ENCODE measurements at regions not wholly inside any gene's neighbourhood (a gene's known extent, or its start where the extent isn't known, plus 50 kb on each side); places are given as distances from the start of the nearest gene placed in this dataset.

DNA sequence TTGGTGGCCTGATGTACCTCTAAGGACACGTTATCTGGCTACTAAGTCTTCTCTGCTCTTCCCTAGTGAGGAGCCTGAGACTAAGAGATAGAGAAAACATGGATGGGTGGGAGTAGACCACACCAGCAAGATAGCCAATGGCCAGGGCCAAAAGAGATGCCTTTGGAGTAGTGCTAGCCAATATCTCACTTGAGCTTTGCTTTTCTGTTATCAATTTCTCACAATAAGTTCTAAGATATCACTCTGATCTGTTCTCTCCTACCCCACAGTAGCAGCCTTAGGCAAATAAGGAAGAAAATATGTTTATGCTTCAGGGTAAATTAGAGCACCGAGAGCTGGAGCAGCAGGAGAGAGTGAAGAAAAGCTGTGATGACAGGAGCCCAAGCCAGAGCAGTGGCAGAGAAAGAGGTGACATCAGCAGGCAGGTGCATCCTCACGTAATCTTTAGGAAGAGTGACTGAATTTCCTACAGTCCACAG, 343.9 kb upstream of the NOCT start:
- in situ Hi-C loops (cut with HindIII; ENCODE audit: low sequenced_read_pairs) = no loop called here

GRCh38 chr4:138671106-138671505, 344.5 kb upstream of the NOCT start:
- in situ Hi-C loops (cut with HindIII; ENCODE audit: low sequenced_read_pairs) = no loop called here

DNA sequence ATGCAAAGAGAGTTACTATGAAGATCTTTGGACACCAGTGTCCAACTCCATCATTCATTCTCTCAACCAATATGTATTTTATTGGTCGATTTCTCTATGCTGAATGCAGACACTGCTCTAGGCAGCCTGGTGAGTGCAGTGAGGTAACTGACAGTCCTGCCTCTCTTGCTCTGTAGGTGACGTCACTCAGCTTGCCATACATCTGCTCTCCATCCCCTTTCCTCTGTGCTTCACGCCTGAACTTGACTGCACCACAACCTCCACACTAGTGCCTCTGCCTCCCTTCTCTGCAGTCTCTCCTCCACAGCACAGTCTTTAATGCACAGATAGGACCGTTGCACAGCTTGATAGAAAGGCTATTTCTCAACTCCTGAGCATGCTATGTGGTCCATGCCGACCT, 344.9 kb upstream of the NOCT start:
- in situ Hi-C loops (cut with HindIII; ENCODE audit: low sequenced_read_pairs) = no loop called here

- in situ Hi-C loops (cut with HindIII; ENCODE audit: low sequenced_read_pairs) = no loop called here
Measured at GRCh38 chr4:138669479-138670315, 345.9 kb upstream of the NOCT start.

GRCh38 chr4:138668309-138668708, 347.3 kb upstream of the NOCT start:
- in situ Hi-C loops (cut with HindIII; ENCODE audit: low sequenced_read_pairs) = no loop called here

DNA sequence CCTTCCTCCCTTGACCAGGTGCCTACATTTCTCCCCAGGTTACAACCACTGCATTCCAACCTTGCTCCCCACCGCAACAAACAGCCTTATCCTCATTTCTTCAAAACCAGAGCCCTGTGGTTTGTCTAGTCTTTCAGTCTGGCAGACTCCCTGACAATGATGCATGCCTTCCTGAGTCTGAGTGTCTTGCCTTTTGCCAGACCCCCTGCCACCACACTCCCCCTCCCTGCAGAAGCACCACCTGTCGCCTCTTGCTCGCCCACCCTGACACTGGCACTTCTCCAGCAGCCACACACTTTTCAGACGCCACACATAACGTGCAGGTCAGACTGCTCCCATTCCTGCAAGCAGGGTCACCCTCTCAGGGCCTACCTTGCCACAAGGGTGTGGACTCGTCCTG, 349.2 kb upstream of the NOCT start:
- in situ Hi-C loops (cut with HindIII; ENCODE audit: low sequenced_read_pairs) = no loop called here

DNA sequence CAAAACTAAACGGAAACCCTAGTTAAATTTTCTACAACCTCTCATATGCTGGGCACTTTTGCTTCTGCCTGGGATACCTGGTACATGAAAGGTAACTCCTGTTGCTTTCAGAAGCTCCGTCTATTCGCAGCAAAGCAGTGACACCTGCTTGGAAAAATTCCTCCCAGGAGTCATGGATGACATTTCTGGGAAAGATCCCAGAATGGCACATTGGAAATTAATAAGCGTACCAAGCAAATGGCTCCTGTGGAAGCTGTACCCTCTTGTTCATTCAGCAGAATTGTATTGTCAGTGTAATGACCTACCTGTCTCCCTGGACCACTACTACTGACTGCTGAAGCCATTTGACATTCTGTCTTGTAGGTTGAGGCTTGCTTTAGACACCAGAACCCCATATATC, 349.7 kb upstream of the NOCT start:
- in situ Hi-C loops (cut with HindIII; ENCODE audit: low sequenced_read_pairs) = no loop called here

DNA sequence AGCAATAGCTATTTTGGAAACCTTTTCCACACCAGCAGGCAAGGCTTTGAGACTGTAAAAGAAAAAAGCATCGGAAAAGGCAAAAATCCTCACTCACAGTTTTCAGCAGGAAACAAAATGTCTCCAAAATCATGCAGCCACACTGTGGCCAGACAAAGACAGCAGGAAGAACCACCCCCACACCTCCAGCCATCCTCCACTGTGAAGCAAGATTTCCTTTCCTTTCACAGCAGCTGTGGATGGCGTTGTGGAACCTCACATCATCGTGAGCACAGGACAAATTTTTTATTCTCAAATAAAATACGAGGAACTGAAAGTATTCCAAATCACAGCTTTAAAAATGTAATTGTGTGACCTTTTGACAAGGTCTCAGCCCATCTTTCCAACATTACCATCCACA, 351.7 kb upstream of the NOCT start:
- in situ Hi-C loops (cut with HindIII; ENCODE audit: low sequenced_read_pairs) = no loop called here

DNA sequence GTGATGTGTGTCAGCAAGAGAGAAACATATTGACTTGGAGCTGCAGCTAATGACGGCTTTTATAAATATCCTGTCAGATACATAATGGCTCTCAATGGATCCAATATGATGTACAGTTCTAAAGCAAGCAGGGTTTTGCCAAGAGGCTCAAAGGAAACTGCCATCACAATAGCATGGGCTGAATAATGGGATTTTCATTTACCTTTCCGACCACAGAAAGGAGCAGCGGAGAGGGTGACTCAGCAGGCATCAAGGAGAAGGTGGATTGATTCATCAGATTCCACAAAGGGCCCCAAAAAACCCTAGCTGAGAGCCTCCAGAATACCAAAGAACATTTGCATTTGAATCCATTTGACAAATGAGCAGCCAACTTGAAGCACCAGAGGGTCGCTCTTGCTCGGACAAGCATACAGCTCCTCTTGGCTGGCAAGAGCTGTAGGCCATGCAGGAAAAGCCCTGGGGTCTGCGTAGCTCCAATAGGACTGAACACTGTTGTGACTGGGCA, 355.7 kb upstream of the NOCT start:
- in situ Hi-C loops (cut with HindIII; ENCODE audit: low sequenced_read_pairs) = no loop called here

- in situ Hi-C loops (cut with HindIII; ENCODE audit: low sequenced_read_pairs) = no loop called here
Measured at GRCh38 chr4:138659037-138659811, 356.4 kb upstream of the NOCT start.

DNA sequence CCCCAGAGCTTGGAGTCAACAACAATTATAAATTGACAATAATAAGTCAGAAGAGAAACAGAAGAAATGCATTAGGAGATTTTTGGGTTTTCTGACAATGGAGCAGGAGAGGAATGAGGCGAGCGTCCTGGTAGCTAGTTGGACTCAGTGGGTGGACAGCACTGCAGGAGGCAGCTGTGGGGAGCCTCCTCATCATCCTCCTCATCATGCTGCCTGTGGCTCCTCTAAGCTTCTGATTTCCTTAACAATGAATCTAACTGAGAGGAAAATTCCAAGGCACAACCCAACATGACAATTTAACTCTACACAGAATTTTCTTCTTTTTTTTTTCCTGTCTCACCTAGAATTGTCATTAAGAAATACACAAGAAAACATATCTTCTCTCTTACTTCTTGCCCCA, 357.1 kb upstream of the NOCT start:
- in situ Hi-C loops (cut with HindIII; ENCODE audit: low sequenced_read_pairs) = no loop called here

- in situ Hi-C loops (cut with HindIII; ENCODE audit: low sequenced_read_pairs) = no loop called here
Measured at GRCh38 chr4:138656990-138657389, 358.6 kb upstream of the NOCT start.

DNA sequence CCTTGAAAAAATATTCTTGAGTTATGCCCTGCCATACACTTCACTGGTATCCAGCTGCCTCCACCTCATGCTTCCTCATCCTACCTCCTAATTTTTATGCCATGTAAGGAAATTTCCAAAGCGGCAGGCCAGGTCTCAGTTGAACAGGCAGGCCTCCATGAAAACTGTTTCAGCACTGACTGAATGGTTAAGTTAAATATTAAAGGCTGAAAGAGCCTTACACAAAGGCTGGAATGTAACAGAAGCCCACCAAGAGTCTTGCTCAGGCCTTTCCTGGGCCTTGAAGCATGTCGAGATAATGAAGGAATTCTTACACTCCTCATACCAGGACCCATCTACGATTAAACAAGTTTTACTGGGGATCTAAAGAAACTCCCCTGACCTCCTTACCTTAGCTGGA, 359.6 kb upstream of the NOCT start:
- in situ Hi-C loops (cut with HindIII; ENCODE audit: low sequenced_read_pairs) = no loop called here

DNA sequence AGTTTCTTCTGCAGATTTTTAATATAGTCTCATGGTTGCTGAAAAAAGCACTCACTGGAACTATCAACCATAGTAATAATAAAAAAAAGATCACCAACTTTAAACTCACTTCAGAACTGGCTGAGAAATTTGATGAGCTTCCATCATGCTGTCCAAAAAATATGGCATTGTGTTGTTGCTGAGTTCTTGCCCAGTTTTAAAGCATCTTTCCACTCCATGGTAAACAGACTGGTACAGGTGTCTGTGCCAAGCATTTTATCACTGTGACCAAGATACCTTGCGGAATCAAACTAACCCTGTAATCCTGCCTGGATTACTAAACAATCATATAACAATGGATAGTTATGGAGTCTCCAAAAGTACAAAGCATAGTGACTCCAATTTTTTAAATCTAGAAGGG, 360.3 kb upstream of the NOCT start:
- in situ Hi-C loops (cut with HindIII; ENCODE audit: low sequenced_read_pairs) = no loop called here

GRCh38 chr4:138650929-138651448, 364.6 kb upstream of the NOCT start:
- in situ Hi-C loops (cut with HindIII; ENCODE audit: low sequenced_read_pairs) = no loop called here

DNA sequence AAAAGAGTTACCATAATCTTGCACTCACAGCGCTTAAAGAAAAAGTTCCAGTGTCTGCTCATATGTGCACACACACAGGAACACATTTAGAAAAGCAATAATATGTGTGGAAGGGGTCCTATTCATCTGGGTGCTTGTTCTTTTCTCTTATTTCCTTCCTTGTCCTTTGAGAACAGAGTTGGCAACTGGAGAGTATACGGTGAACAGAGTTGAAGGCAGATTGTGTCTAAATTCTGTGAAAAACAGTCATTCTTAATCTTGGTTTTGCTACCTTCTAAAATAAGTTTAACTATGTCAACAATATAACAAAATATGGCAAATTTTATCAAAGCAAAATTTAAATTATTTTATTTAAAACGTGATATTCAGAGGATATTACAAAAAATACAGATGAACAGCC, 365.1 kb upstream of the NOCT start:
- in situ Hi-C loops (cut with HindIII; ENCODE audit: low sequenced_read_pairs) = no loop called here

- in situ Hi-C loops (cut with HindIII; ENCODE audit: low sequenced_read_pairs) = no loop called here
Measured at GRCh38 chr4:138647433-138647832, 368.1 kb upstream of the NOCT start.

DNA sequence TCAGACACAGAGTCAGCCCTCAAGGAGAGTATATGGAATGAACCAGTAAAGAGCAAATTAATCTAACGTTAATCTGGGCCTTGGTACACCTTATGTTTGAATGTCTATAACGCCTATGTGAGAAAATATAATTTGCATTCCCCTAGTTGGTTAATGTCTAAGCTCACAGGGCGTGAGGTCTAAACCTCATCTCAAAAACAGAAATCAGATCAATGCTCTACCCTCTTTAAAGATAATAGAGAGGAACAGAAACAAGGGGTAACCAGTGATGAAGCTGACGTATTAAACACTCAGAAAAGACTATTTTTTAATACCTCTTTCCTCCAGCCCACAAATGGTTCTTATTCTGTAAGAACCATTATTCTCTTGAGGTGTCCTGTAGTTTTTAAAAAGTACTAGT, 369.2 kb upstream of the NOCT start:
- in situ Hi-C loops (cut with HindIII; ENCODE audit: low sequenced_read_pairs) = no loop called here

DNA sequence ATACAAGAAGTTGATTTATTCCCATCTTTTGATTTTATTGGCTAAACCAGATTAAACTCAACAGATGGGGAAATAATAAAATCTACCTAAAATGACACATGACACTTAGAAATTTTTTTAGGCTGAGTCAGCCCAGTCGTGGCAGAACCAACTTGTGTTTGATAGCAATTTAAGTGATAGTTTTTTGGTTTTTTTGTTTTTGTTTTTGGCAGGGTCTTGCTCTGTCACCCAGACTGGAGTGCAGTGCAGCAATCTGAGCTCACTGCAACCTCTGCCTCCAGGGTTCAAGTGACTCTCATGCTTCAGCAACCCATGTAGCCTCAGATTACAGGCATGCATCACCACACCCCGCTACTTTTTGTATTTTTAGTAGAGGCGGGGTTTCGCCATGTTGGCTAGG, 370.3 kb upstream of the NOCT start:
- in situ Hi-C loops (cut with HindIII; ENCODE audit: low sequenced_read_pairs) = no loop called here

DNA sequence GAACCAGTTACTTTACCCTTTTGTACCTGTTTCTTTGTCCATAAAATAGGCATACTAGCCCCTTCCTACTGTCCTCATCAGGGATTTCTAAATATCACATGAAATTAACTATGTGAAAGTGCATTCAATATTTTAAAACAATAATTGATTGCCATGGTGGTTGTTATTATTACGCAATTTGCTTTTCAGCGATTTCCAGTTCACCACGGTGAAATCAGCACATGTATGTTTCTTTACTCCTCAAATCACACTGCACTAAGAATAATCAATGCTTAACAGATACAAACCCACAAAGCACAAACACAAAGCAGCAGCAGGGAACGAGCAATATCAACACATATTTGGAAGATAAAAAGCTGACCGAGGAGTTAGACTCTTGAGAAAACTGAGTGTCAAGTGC, 371.3 kb upstream of the NOCT start:
- in situ Hi-C loops (cut with HindIII; ENCODE audit: low sequenced_read_pairs) = no loop called here

- in situ Hi-C loops (cut with HindIII; ENCODE audit: low sequenced_read_pairs) = no loop called here
Measured at GRCh38 chr4:138643827-138644226, 371.8 kb upstream of the NOCT start.

All from DLD1 (cell line).